Endothelial cell of umbilical vein (primary cell): ENCODE measurements at regions not wholly inside any gene's neighbourhood (a gene's known extent, or its start where the extent isn't known, plus 50 kb on each side); places are given as distances from the start of the nearest gene placed in this dataset.

Experiments used
- BruUV-seq: library from RNA; stranded (reverse); fragments of 400-500 nt; replicated peaks from 2 replicates; lab custom pipeline; 2021; lab: Mats Ljungman, UMichigan
- CTCF ChIA-PET: fragments of 300-600, 350-600 bp; sonication (Branson Sonifier 250); formaldehyde crosslinking; loops from one replicate; lab custom pipeline; 2021; ENCODE audit warnings: antibody characterized with exemption, inconsistent platforms; lab: Charles Lee
- POLR2A ChIA-PET: fragments of 300-600, 350-600 bp; sonication (Branson Sonifier 250); formaldehyde crosslinking; loops from one replicate; lab custom pipeline; 2021; ENCODE audit warnings: antibody characterized with exemption, inconsistent platforms; lab: Charles Lee
- DNase-seq: peaks from one replicate; pipeline ENCODE4 v3.0.0-alpha.2; 2011; ENCODE audit warnings: low read depth, low spot score
- FAIRE-seq: peaks from 2 replicates; lab custom pipeline; 2011; peaks lifted over from hg19 to GRCh38; lab: Jason Lieb, UNC
- H2AFZ ChIP-seq: 2 replicates; pipeline ENCODE4 v1.6.0; 2012; ENCODE audit warnings: low read depth, low read length, control low read depth, inconsistent platforms
- H3K27ac ChIP-seq: 2 replicates; pipeline ENCODE4 v1.5.1; 2011; ENCODE audit warnings: low read depth, mild to moderate bottlenecking, control low read depth, low read length, moderate library complexity; ENCODE audit not compliant: insufficient read depth
- H3K27me3 ChIP-seq, 2 experiments: 2 replicates each; pipeline versions ENCODE4 v1.6.0 to v1.6.1; 2011; ENCODE audit warnings: low read length in 2 of 2, mixed read lengths in 1 of 2; ENCODE audit not compliant: control insufficient read depth in 2 of 2, insufficient read depth in 2 of 2
- H3K36me3 ChIP-seq, 2 experiments: 2 replicates in 1 of 2; 3 replicates in 1 of 2; pipeline ENCODE4 v1.5.1; 2011; ENCODE audit warnings: low read length in 2 of 2, mild to moderate bottlenecking in 1 of 2, moderate library complexity in 1 of 2; ENCODE audit not compliant: control insufficient read depth in 2 of 2, insufficient read depth in 2 of 2; ENCODE audit errors: extremely low read depth in 1 of 2
- H3K4me1 ChIP-seq: 3 replicates; pipeline ENCODE4 v1.5.1; 2011; ENCODE audit warnings: mild to moderate bottlenecking, low read length; ENCODE audit not compliant: control insufficient read depth, insufficient read depth; ENCODE audit errors: extremely low read depth
- H3K4me2 ChIP-seq: 2 replicates; pipeline ENCODE4 v1.6.1; 2011; ENCODE audit warnings: low read length, control low read depth, mixed read lengths; ENCODE audit not compliant: insufficient read depth
- H3K4me3 ChIP-seq, 3 experiments: fragments of 200-600 bp in 1 of 3; sonication (generic), shearing (Covaris generic) in 1 of 3; replicated peaks in 1 of 3; 2 replicates each; pipeline ENCODE4 v1.5.1; 2011 to 2016; ENCODE audit warnings: control low read depth in 3 of 3, low read length in 3 of 3, mild to moderate bottlenecking in 2 of 3, inconsistent platforms in 1 of 3, low read depth in 1 of 3, moderate library complexity in 1 of 3; ENCODE audit not compliant: insufficient read depth in 1 of 3
- H3K79me2 ChIP-seq: 2 replicates; pipeline ENCODE4 v1.6.0; 2012; ENCODE audit warnings: low read length, inconsistent platforms; ENCODE audit not compliant: control insufficient read depth, insufficient read depth
- H3K9ac ChIP-seq: replicated peaks from 2 replicates; pipeline ENCODE3; 2011; ENCODE audit warnings: low read length, control low read depth; ENCODE audit not compliant: insufficient read depth; ENCODE audit errors: extremely low read depth
- H3K9me1 ChIP-seq: replicated peaks from 3 replicates; pipeline ENCODE4 v1.6.0; 2011; ENCODE audit warnings: mild to moderate bottlenecking, low read length; ENCODE audit not compliant: control insufficient read depth, insufficient read depth; ENCODE audit errors: extremely low read depth
- H3K9me3 ChIP-seq: replicated peaks from 2 replicates; pipeline ENCODE4 v1.5.1; 2012; ENCODE audit warnings: low read length, inconsistent platforms; ENCODE audit not compliant: control insufficient read depth, insufficient read depth
- H4K20me1 ChIP-seq: replicated peaks from 2 replicates; pipeline ENCODE3; 2011; ENCODE audit warnings: mild to moderate bottlenecking, low read length; ENCODE audit not compliant: control insufficient read depth, insufficient read depth; ENCODE audit errors: extremely low read depth
- CTCF ChIP-seq, 2 donors: IDR thresholded peaks; 1 replicate in 1 of 2; 2 replicates in 1 of 2; pipeline ENCODE4 v1.5.1; 2011; ENCODE audit warnings: low read length in 2 of 2, mild to moderate bottlenecking in 2 of 2, moderate library complexity in 2 of 2, control low read depth in 1 of 2, inconsistent platforms in 1 of 2, low read depth in 1 of 2; ENCODE audit not compliant: insufficient read depth in 1 of 2; ENCODE audit errors: extremely low read depth in 1 of 2
- EZH2 ChIP-seq: IDR thresholded peaks from 2 replicates; pipeline ENCODE4 v1.6.1; 2012; ENCODE audit warnings: borderline replicate concordance, low read depth, mild to moderate bottlenecking, moderate library complexity, low read length, inconsistent platforms; ENCODE audit not compliant: severe bottlenecking
- FOS ChIP-seq: IDR thresholded peaks from 2 replicates; pipeline ENCODE4 v1.6.1; 2011; ENCODE audit warnings: mild to moderate bottlenecking, low read length, moderate library complexity, borderline replicate concordance; ENCODE audit not compliant: insufficient read depth
- GATA2 ChIP-seq: IDR thresholded peaks from 2 replicates; pipeline ENCODE4 v1.7.0; 2011; ENCODE audit warnings: low read depth, mild to moderate bottlenecking, moderate library complexity, mixed read lengths, low read length; ENCODE audit not compliant: insufficient read length, insufficient read depth
- JUN ChIP-seq: IDR thresholded peaks from 2 replicates; pipeline ENCODE4 v1.6.1; 2011; ENCODE audit warnings: borderline replicate concordance, low read depth; ENCODE audit not compliant: insufficient read length, insufficient read depth
- MAX ChIP-seq: IDR thresholded peaks from 2 replicates; pipeline ENCODE4 v1.6.1; 2011; ENCODE audit not compliant: insufficient read depth, insufficient read length
- MYC ChIP-seq: IDR thresholded peaks from one replicate; pipeline ENCODE4 v1.6.1; 2011; ENCODE audit warnings: mild to moderate bottlenecking, low read depth, low read length
- POLR2A ChIP-seq: IDR thresholded peaks from 2 replicates; pipeline ENCODE4 v1.6.1; 2012; ENCODE audit warnings: low read depth, mild to moderate bottlenecking, control low read depth, low read length
- POLR2AphosphoS5 ChIP-seq: IDR thresholded peaks from 2 replicates; pipeline ENCODE4 v1.6.1; 2012; ENCODE audit warnings: low read depth, mild to moderate bottlenecking, control low read depth, low read length, moderate library complexity; ENCODE audit not compliant: insufficient read depth
- dilution Hi-C: fragments of 300-500 bp; cut with MboI; formaldehyde crosslinking; loops from one replicate; pipeline ENCODE4 v1.15.0; 2019; ENCODE audit warnings: low sequenced_read_pairs; ENCODE audit not compliant: extremely low pct_ligation_motif_present
- intact Hi-C: fragments of 100-400 bp; cut with micrococcal nuclease; formaldehyde crosslinking; loops from one replicate; pipeline ENCODE4 v1.10.0; 2022

GRCh38 chr22:23403152-23403719 is 176.9 kb downstream of the IGLL1 start:
- no peak overlapping the region for H3K4me3 ChIP-seq
- ChIA-PET POLR2A (no interaction called here), CTCF (interaction anchor here (1.3 to 1.6 kb wide), 2 partner anchors 8 to 188 kb away, joined by 3 to 4 read pairs; no protein-coding TSS in a partner anchor)
- DNase-seq (no peak), FAIRE-seq (no peak)
- no peaks in the 10 kb centered on the region for H3K9me1 ChIP-seq
- H3K4me1 ChIP-seq: no peaks in the 10 kb centered on the region
- no peaks in the 10 kb centered on the region for H3K79me2 ChIP-seq
- intact Hi-C loops (loop anchor here (5.0 kb wide), 1 partner anchor 119 kb away; no protein-coding TSS in a partner anchor), dilution Hi-C loops (no loop called here)
- no peaks in the 10 kb centered on the region for H3K36me3 ChIP-seq
- H3K27me3 ChIP-seq: no peaks in the 10 kb centered on the region
- no peak overlapping the region for H3K9ac ChIP-seq
- no peak for TF ChIP-seq MYC
- TF ChIP-seq EZH2: no peak
- no peak for TF ChIP-seq JUN
- no peak for TF ChIP-seq FOS
- TF ChIP-seq MAX: no peak
- no peak for TF ChIP-seq POLR2AphosphoS5
- TF ChIP-seq CTCF (IDR thresholded peaks at IDR 0.05; ENCODE audit: extremely low read depth in 1 of 2, insufficient read depth in 1 of 2, low read depth in 1 of 2, low read length in 2 of 2): no peak
- TF ChIP-seq POLR2A: no peak
- TF ChIP-seq GATA2: no peak
- H4K20me1 ChIP-seq: no peaks in the 10 kb centered on the region
- no peak overlapping the region for H3K4me2 ChIP-seq
- no TSS peak for BruUV-seq
- H3K27ac ChIP-seq: no peak overlapping the region
- no peak overlapping the region for H2AFZ ChIP-seq
- H3K9me3 ChIP-seq: no peaks in the 10 kb centered on the region
